ENCODE measurements at regions not wholly inside any gene's neighbourhood (a gene's known extent, or its start where the extent isn't known, plus 50 kb on each side); places are given as distances from the start of the nearest gene placed in this dataset.

DNA sequence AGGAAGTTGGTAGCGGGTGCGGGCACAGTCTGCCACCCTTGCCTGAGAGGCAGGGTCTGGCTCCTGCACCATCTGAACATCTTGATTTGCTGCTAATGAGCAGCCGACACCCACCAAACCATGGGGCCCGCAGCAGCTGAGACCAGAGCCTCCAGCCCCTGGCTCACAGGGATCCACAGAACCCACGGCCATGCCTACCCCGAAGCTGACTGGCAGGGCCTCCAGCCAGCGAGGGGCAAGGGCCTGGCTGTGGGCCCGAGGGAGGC, 171.5 kb upstream of the NTM start:
- DNase-seq, result no peak
- Histone ChIP-seq H3K36me3 (ENCODE audit: control insufficient read depth, insufficient read depth, low read length) (no peaks in the 10 kb centered on the region), H3K4me1 (ENCODE audit: control insufficient read depth, insufficient read depth, low read length) (no peaks in the 10 kb centered on the region), H3K4me3 (ENCODE audit: low read length) (no peak overlapping the region), H3K27ac (ENCODE audit: low read length) (no peak overlapping the region), H3K9me3 (ENCODE audit: control insufficient read depth, low read depth, low read length) (no peaks in the 10 kb centered on the region), H3K27me3 (ENCODE audit: control insufficient read depth, insufficient read depth, low read length) (no peaks in the 10 kb centered on the region)
- WGBS (ENCODE audit: insufficient coverage, low lambda C conversion rate), result no CpG with 5 or more reads among the region's 8 CpGs

DNA sequence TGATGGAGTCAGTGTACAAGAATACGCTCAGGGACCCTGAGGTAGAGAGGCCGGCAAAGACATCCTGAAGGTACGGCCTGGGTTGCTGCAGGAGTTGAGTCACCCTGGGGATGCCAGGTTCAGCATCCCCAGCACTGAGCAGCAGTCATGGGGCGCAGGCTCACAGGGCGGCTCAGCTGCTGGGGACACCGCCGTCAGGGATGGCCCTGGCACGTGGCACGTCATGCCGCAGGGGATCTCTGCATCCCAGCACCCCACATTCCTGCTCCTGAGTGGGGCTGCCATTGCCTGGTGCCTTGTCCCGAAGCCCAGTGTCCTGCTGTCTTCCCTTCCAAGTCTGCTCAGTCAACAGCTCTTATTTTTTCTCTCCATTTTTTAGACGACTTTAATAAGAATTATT, 168.7 kb upstream of the NTM start:
- no peaks in the 10 kb centered on the region for H3K4me1 ChIP-seq (ENCODE audit: control insufficient read depth, insufficient read depth, low read length)
- WGBS (ENCODE audit: insufficient coverage, low lambda C conversion rate), result 80% methylated on average over 1 of the region's 12 CpGs
- no peak for DNase-seq

GRCh38 chr11:131203040-131203439, 167.4 kb upstream of the NTM start:
- no peak for DNase-seq
- Histone ChIP-seq H3K4me1 (ENCODE audit: control insufficient read depth, insufficient read depth, low read length) (no peaks in the 10 kb centered on the region), H3K27ac (ENCODE audit: low read length) (no peak overlapping the region), H3K4me3 (ENCODE audit: low read length) (no peak overlapping the region), H3K36me3 (ENCODE audit: control insufficient read depth, insufficient read depth, low read length) (no peaks in the 10 kb centered on the region), H3K27me3 (ENCODE audit: control insufficient read depth, insufficient read depth, low read length) (no peaks in the 10 kb centered on the region), H3K9me3 (ENCODE audit: control insufficient read depth, low read depth, low read length) (no peaks in the 10 kb centered on the region)
- WGBS (ENCODE audit: insufficient coverage, low lambda C conversion rate), result no CpG with 5 or more reads among the region's 1 CpG

More for the DNA sequence above, 168.7 kb upstream of the NTM start:
- Histone ChIP-seq H3K9me3 (ENCODE audit: control insufficient read depth, low read depth, low read length) (no peaks in the 10 kb centered on the region), H3K27me3 (ENCODE audit: control insufficient read depth, insufficient read depth, low read length) (no peaks in the 10 kb centered on the region), H3K36me3 (ENCODE audit: control insufficient read depth, insufficient read depth, low read length) (no peaks in the 10 kb centered on the region), H3K27ac (ENCODE audit: low read length) (no peak overlapping the region), H3K4me3 (ENCODE audit: low read length) (no peak overlapping the region)

DNA sequence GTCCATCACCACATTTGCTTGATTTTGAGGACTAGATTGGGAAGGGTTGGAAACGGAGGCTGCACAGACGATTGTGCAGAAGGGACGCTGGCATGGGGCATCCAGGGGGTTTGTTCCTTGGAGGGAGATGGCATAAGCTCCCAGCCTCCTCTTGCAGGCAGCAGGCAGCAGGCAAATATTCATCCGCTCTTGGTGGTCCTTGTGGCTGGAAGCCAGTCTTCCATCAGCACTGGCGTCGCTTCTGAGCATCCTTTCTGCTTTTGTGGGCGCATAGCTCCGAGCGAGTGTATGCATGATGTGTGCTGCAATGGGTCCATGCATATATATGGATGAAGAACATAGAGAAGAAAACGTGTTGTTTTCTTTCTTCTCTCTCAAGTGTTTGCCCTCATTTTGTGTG, 166.1 kb upstream of the NTM start:
- no peak overlapping the region for H3K27ac ChIP-seq (ENCODE audit: low read length)
- H3K27me3 ChIP-seq (ENCODE audit: control insufficient read depth, insufficient read depth, low read length), result no peaks in the 10 kb centered on the region
- no CpG with 5 or more reads among the region's 10 CpGs for WGBS (ENCODE audit: insufficient coverage, low lambda C conversion rate)
- DNase-seq, result no peak
- H3K4me1 ChIP-seq (ENCODE audit: control insufficient read depth, insufficient read depth, low read length), result no peaks in the 10 kb centered on the region
- H3K36me3 ChIP-seq (ENCODE audit: control insufficient read depth, insufficient read depth, low read length), result no peaks in the 10 kb centered on the region
- no peaks in the 10 kb centered on the region for H3K9me3 ChIP-seq (ENCODE audit: control insufficient read depth, low read depth, low read length)
- no peak overlapping the region for H3K4me3 ChIP-seq (ENCODE audit: low read length)

DNA sequence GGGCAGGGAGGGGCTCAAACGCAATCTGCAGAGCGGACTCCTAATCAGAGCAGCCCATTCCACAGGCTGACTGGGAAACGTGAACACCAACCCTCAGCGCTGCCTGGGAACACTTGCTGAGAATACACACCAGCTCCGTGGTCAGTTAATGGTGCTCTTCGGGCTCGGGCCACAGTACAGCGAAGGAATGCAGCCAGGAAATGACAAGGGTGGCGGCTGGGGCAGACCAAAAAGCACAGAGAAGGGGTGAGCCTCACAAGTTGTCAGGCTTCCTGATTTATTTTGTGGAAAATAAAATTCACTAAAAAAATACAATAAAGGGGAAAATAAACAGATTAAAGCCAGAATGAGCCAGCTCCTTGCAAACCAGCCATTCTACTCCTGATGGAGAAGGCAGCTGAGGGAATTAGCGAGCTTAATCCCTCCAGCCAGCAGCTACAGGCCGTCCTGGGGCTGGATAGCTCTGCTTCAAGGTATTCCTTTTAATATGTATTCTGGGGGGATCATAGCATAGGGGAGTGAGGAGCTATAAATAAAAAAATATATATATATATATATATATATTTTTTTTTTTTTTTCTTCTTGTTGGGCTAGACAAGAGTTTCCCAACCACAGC, 165.5 kb upstream of the NTM start:
- no peaks in the 10 kb centered on the region for H3K36me3 ChIP-seq (ENCODE audit: control insufficient read depth, insufficient read depth, low read length)
- DNase-seq, result no peak
- no peak overlapping the region for H3K27ac ChIP-seq (ENCODE audit: low read length)
- WGBS (ENCODE audit: insufficient coverage, low lambda C conversion rate), result no CpG with 5 or more reads among the region's 11 CpGs
- no peak overlapping the region for H3K4me3 ChIP-seq (ENCODE audit: low read length)
- no peaks in the 10 kb centered on the region for H3K4me1 ChIP-seq (ENCODE audit: control insufficient read depth, insufficient read depth, low read length)
- H3K27me3 ChIP-seq (ENCODE audit: control insufficient read depth, insufficient read depth, low read length), result no peaks in the 10 kb centered on the region
- no peaks in the 10 kb centered on the region for H3K9me3 ChIP-seq (ENCODE audit: control insufficient read depth, low read depth, low read length)

DNA sequence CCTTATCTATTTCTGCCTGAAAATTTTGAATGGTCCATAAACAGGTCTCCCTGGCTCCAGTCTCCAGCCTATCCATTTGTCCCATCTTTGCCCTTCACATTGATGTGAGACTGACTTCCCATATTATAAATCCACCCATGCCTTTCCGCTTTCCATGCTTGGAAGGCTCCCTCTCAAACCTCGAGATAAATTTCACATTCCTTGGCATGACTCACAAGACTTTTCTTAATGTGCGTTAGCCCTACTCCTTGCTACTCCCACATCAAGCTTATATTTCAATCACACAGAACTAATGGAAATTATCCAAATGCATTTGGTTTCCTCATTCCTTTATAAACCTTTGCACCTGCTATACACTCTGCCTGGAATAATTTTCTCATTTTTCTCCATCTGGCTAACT, 163.7 kb upstream of the NTM start:
- no peak for DNase-seq
- no peak overlapping the region for H3K4me3 ChIP-seq (ENCODE audit: low read length)
- H3K9me3 ChIP-seq (ENCODE audit: control insufficient read depth, low read depth, low read length), result no peaks in the 10 kb centered on the region
- no peak overlapping the region for H3K27ac ChIP-seq (ENCODE audit: low read length)
- WGBS (ENCODE audit: insufficient coverage, low lambda C conversion rate), result 80% methylated on average over 1 of the region's 3 CpGs
- no peaks in the 10 kb centered on the region for H3K27me3 ChIP-seq (ENCODE audit: control insufficient read depth, insufficient read depth, low read length)
- no peaks in the 10 kb centered on the region for H3K4me1 ChIP-seq (ENCODE audit: control insufficient read depth, insufficient read depth, low read length)
- H3K36me3 ChIP-seq (ENCODE audit: control insufficient read depth, insufficient read depth, low read length), result no peaks in the 10 kb centered on the region

- WGBS (ENCODE audit: insufficient coverage, low lambda C conversion rate), result 100% methylated on average over 2 of the region's 6 CpGs
- DNase-seq, result no peak
- Histone ChIP-seq H3K36me3 (ENCODE audit: control insufficient read depth, insufficient read depth, low read length) (no peaks in the 10 kb centered on the region), H3K9me3 (ENCODE audit: control insufficient read depth, low read depth, low read length) (no peaks in the 10 kb centered on the region), H3K27me3 (ENCODE audit: control insufficient read depth, insufficient read depth, low read length) (no peaks in the 10 kb centered on the region), H3K27ac (ENCODE audit: low read length) (no peak overlapping the region), H3K4me1 (ENCODE audit: control insufficient read depth, insufficient read depth, low read length) (no peaks in the 10 kb centered on the region), H3K4me3 (ENCODE audit: low read length) (no peak overlapping the region)
Measured at GRCh38 chr11:131207901-131208300, 162.5 kb upstream of the NTM start.

GRCh38 chr11:131217313-131218310, 152.8 kb upstream of the NTM start:
- Histone ChIP-seq H3K27me3 (ENCODE audit: control insufficient read depth, insufficient read depth, low read length) (no peaks in the 10 kb centered on the region), H3K36me3 (ENCODE audit: control insufficient read depth, insufficient read depth, low read length) (no peaks in the 10 kb centered on the region), H3K4me1 (ENCODE audit: control insufficient read depth, insufficient read depth, low read length) (no peaks in the 10 kb centered on the region), H3K4me3 (ENCODE audit: low read length) (no peak overlapping the region), H3K9me3 (ENCODE audit: control insufficient read depth, low read depth, low read length) (no peaks in the 10 kb centered on the region), H3K27ac (ENCODE audit: low read length) (no peak overlapping the region)
- no CpG with 5 or more reads among the region's 8 CpGs for WGBS (ENCODE audit: insufficient coverage, low lambda C conversion rate)
- no peak for DNase-seq

DNA sequence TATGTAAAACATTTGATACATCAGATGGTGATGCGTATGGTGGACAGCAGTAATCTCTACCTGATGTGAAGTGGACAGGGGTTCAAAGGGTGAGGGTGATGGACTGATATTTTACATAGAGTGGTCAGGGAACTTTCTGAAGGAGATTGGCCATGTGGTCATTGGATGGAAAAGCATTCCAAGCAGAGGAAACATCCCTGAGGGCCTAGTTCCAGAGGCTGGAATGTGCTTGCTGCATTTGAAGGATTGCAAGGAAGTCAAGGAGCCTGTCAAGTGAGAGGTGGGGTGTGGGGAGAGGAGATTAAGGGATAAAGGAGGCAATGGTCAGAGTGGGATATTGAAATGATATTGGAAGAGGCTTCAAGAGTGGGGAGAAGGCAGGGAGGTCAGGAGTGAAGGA, 151.9 kb upstream of the NTM start:
- H3K4me1 ChIP-seq (ENCODE audit: control insufficient read depth, insufficient read depth, low read length), result no peaks in the 10 kb centered on the region
- H3K27ac ChIP-seq (ENCODE audit: low read length), result no peak overlapping the region
- H3K27me3 ChIP-seq (ENCODE audit: control insufficient read depth, insufficient read depth, low read length), result no peaks in the 10 kb centered on the region
- no peaks in the 10 kb centered on the region for H3K36me3 ChIP-seq (ENCODE audit: control insufficient read depth, insufficient read depth, low read length)
- no peak overlapping the region for H3K4me3 ChIP-seq (ENCODE audit: low read length)
- no CpG with 5 or more reads among the region's 1 CpG for WGBS (ENCODE audit: insufficient coverage, low lambda C conversion rate)
- no peaks in the 10 kb centered on the region for H3K9me3 ChIP-seq (ENCODE audit: control insufficient read depth, low read depth, low read length)
- DNase-seq, result no peak

DNA sequence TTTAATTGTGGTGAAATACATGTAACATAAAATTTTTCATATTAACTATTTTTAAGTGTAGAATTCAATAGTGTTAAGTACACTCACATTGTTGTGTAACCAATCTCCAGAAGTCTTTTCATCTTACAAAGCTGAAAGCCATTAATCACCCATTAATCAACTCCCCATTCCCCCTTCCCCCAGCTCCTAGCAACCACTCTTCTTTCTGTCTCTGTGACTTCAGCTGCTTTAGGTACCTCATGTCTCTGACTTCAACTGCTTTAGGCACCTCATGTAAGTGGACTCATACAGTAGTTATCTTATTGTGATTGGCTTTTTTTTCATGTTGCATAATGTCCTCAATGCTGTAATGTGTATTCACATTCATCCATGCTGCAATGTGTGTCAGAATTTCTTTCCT, 150.8 kb upstream of the NTM start:
- Histone ChIP-seq H3K27ac (ENCODE audit: low read length) (no peak overlapping the region), H3K36me3 (ENCODE audit: control insufficient read depth, insufficient read depth, low read length) (no peaks in the 10 kb centered on the region), H3K9me3 (ENCODE audit: control insufficient read depth, low read depth, low read length) (no peaks in the 10 kb centered on the region), H3K4me3 (ENCODE audit: low read length) (no peak overlapping the region), H3K27me3 (ENCODE audit: control insufficient read depth, insufficient read depth, low read length) (no peaks in the 10 kb centered on the region), H3K4me1 (ENCODE audit: control insufficient read depth, insufficient read depth, low read length) (no peaks in the 10 kb centered on the region)
- DNase-seq, result no peak
